Right ventricle myocardium superior (tissue), 1 donor: ENCODE measurements at regions not wholly inside any gene's neighbourhood (a gene's known extent, or its start where the extent isn't known, plus 50 kb on each side); places are given as distances from the start of the nearest gene placed in this dataset.

Experiments used
- ATAC-seq: fragments of 200-7000 bp; cut with Tn5 transposase; one replicate; pipeline ENCODE4 v1.9.1; 2020; ENCODE audit warnings: mild to moderate bottlenecking; ENCODE audit not compliant: poor library complexity
- DNase-seq: peaks from one replicate; pipeline ENCODE4 v3.0.0-alpha.2; 2020
- intact Hi-C: fragments of 100-400 bp; cut with DNase I; formaldehyde crosslinking; loops from one replicate; pipeline ENCODE4 v1.11.2; 2022
- donor health status: DM: no; HTN: yes; CAD: no; lungs with severe emphysema.

DNA sequence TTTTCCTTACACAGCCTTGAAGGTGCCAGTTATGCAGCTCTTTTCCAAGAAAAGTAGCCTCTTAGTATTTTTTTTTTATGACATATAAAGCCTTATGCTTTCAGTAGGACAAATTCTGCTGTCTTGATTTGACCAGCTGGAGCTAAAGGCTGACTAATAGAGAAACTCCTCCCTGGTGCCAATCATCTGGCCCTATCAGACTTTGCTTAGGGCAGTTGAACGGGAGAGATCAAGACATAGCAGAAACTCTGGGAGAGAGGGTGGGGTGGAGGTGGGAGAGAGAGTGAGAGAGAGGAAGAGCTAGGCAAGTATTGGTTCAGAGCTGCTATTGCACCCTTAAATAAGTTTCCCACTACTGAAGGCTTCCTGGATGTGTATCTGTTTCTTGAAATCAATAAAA lies 100.2 kb downstream of the SEC61B start:
- ATAC-seq (no peak), DNase-seq (no peak)
- intact Hi-C loops = no loop called here

DNA sequence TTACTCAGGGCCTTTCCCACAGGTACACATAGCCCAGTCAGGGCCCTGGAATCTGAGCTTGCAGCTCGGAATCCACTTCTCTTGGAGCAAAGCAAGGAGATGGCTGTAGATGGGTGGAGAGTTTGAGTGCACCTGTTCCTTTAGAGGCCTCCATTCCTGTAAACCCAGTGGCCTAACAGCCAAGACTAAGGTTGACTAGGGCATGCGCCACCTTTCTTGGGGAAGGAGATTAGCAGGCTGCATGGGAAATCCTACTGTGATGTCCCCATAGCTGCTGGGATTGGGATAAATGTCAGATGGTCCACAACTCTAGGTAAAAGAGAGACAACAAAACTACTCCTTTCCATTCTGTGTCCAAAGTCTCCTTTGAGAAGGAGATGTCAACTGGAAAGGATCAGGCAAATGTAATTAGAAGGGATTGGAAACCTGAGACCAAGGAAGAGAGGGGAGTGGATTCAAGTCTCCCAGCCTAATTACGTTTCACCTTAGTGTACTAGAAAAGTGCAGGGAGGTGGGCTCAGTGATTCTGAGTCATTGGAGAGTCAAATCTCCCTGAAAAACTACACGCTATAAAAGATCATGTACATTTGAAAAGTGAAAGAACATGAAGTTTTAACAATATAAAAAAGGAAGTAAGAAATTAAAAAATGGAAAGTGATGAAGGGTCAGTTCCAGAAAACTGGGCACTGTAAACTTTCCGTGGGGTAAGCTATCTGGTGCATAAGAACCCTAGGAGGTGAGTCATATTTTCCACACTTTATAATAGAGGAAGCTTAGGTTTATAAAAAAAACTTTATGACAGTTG lies 104.2 kb downstream of the SEC61B start:
- ATAC-seq (no peak), DNase-seq (no peak)
- intact Hi-C loops = no loop called here

DNA sequence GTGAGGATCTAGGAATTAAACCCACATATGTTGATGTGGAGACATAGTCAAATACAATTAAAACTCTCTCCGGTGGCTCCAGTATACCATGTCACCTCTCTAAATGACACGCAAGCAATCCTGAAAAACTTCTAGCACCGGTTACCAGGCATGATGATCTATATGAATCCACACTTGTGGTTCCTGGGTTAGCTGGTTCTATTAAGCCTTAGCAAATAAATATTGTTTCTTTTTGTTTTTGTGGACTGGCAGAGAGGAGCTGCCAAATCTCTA lies 104.8 kb downstream of the SEC61B start:
- intact Hi-C loops = no loop called here
- ATAC-seq (no peak), DNase-seq (no peak)

- DNase-seq (no peak), ATAC-seq (no peak)
- intact Hi-C loops = no loop called here
Measured at GRCh38 chr9:99327667-99328066, 105.6 kb downstream of the SEC61B start.

DNA sequence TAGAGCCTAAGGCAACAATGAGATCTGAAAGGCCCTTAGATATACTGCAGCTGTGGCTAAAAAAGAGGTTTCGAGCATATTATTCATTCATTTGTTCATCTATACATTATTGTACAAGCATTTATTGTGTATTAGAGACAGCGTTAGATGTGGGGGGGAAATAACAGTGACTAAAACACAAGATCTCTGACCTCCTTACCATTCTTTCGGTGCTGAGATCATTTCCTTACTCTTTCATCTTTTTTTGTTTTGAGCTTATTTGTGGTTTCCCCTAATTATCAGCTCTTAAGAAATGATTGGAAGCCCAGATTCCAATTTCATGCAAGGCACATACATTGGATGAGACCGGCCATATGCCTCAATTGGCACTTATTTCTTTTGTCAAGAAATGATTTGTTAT lies 113.2 kb downstream of the SEC61B start:
- intact Hi-C loops = no loop called here
- ATAC-seq = no peak

GRCh38 chr9:99336005-99336404 lies 113.9 kb downstream of the SEC61B start:
- intact Hi-C loops = no loop called here
- peak; percentile 87 for ATAC-seq
- DNase-seq = no peak

More for the DNA sequence above, 113.2 kb downstream of the SEC61B start:
- DNase-seq = no peak

DNA sequence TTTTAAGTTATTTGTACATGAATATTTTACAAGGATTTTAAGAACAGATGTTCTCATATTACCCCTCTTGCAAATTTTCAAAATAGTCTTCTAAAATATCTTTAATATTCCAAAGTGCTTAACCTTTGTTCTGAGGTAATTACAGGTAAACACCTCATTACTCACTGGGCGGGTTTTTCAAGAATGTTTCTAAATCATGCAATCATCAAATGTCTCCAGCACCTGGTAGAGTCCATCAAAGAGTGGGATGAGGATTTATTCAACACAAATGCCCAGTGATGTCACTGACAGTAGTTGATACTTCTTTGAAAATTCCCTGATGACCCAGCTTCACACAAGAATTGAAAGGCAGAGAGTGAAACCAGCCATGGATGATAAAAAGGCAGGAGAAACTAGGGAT lies 114.4 kb downstream of the SEC61B start:
- intact Hi-C loops = no loop called here
- no peak for ATAC-seq
- no peak for DNase-seq

- intact Hi-C loops = no loop called here
- ATAC-seq = no peak
Measured at GRCh38 chr9:99340281-99340680, 118.2 kb downstream of the SEC61B start.

DNA sequence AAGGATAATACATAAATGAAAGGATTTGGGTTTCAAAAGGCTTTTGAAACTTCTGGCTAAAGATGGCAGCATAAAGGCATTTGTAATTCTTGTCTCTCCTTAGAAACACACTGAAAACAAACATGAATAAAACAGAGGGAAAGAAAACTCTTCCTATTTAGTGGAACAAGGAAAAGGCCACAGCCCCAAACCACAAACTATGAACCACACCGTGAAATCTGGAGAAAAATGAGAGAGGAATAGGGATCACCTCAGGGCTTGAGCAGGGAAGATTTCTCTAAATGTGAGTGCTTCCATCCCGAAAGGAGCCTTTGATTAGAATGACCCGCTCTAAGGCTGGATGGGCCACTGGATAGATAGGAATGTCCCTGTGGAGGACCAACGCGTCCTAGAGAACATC lies 119.6 kb downstream of the SEC61B start:
- ATAC-seq (no peak), DNase-seq (no peak)
- intact Hi-C loops = no loop called here

More at GRCh38 chr9:99340281-99340680, 118.2 kb downstream of the SEC61B start:
- DNase-seq = no peak

- no peak for DNase-seq
- intact Hi-C loops = no loop called here
- no peak for ATAC-seq
Measured at GRCh38 chr9:99345451-99345850, 123.4 kb downstream of the SEC61B start.

GRCh38 chr9:99345942-99346341 lies 123.9 kb downstream of the SEC61B start:
- intact Hi-C loops = no loop called here
- DNase-seq = no peak
- ATAC-seq = no peak

- DNase-seq (no peak), ATAC-seq (no peak)
- intact Hi-C loops = no loop called here
Measured at GRCh38 chr9:99347568-99347967, 125.5 kb downstream of the SEC61B start.

DNA sequence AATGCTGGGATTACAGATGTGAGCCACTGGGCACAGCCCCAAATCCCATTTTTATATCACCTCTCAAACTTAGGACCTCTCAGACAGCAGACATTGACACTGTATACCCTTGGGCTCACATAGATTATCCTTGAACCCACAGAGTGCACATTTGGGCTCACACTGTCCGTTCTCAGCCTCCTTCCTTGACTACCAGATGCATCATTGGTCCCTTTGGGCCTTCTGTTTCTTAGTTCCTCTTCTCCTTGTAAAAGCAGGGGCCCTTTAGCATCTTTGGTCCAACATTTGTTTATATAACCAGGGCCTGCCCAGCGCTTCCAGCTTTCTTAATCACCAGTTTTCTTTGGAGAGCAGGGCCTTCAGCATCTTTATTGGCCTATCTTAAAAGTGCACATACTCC lies 126.2 kb downstream of the SEC61B start:
- DNase-seq (no peak), ATAC-seq (no peak)
- intact Hi-C loops = no loop called here

- no peak for ATAC-seq
- no peak for DNase-seq
- intact Hi-C loops = loop anchor here (10.0 kb wide), 1 partner anchor 475 kb away; the partner anchor contains the start of gene NR4A3
Measured at GRCh38 chr9:99349870-99350269, 127.8 kb downstream of the SEC61B start.

DNA sequence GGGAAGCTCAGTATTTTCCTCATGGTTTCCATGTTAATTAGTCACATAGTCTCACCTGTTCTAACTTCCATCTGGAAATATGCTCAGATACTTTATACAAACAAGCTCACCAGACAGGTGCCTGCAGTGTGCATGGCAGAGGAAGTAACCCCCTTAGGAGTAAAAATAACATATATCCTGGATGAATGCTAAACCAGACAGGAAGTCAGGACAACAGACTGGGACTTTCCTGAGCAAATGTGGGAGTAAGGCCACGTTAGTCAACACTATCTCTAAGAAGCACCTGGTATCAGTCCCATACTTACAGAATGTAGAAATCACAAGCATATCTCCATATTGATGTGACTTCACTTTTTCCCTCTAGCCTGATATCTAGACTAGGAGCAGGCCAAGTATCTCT lies 128.4 kb downstream of the SEC61B start:
- intact Hi-C loops = loop anchor here (10.0 kb wide), 1 partner anchor 474 kb away; the partner anchor contains the start of gene NR4A3
- ATAC-seq (no peak), DNase-seq (no peak)

GRCh38 chr9:99351647-99352046 lies 129.6 kb downstream of the SEC61B start:
- intact Hi-C loops = loop anchor here (10.0 kb wide), 1 partner anchor 473 kb away; the partner anchor contains the start of gene NR4A3
- ATAC-seq = no peak
- DNase-seq = no peak

DNA sequence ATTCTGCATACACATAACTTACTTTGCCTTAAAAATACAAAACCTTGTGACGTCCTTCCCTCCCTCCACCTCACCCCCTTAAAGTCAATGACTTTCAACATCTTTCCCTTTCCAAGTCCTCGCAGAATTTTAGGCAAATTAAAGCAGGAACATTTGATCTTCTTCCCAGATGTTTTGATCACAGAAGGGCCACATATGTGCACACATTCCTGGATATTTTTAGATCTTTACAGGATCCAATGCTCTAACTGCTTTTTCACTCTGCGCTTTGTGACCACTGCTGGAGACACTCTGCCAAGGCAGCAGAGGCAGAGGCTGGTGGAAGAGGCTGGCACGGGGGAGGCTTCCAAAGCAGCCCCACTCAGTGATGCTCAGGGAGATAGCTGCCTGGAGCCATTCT lies 130.7 kb downstream of the SEC61B start:
- DNase-seq (no peak), ATAC-seq (no peak)
- intact Hi-C loops = loop anchor here (10.0 kb wide), 1 partner anchor 472 kb away; the partner anchor contains the start of gene NR4A3

DNA sequence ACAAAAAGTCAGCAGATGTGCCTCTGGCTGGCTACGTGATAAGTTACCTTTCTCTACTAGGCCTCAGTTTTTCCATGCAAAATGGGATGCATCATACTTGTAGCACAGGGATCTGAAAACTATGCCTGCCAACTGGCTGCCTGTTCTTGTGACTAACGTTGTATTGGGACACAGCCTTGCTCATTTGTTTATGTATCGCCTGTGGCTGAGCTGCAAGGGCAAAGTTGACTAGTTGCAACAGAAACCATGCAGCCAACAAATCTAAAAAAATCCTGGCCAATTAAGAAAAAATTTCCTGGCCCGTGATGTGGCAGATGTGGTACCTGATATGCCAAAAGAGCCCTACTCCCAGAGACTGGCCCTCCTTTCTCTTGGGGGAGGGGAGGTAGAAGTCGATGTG lies 131.3 kb downstream of the SEC61B start:
- intact Hi-C loops = loop anchor here (10.0 kb wide), 1 partner anchor 471 kb away; the partner anchor contains the start of gene NR4A3
- no peak for DNase-seq
- ATAC-seq = no peak

DNA sequence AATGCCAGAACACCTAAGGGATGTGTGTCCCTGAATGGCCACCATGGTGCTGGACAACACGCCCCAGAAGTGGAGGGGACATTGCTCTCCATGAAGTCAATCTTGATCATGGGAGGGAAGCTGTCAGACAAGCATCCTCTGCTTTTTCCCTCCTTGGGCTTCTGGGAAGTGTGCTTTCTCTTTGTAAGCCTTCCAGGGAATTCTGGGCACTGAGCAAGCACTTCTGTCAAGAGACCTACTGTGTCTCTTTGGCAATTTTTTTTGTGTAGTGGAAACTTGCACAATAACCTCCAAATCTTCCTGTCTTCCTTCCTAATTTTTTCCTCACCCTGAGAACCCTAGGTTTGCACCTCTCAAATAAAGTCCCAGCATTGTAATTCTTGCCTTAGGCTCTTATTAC lies 132.0 kb downstream of the SEC61B start:
- intact Hi-C loops = loop anchor here (10.0 kb wide), 1 partner anchor 471 kb away; the partner anchor contains the start of gene NR4A3
- no peak for ATAC-seq
- no peak for DNase-seq

- DNase-seq (peak; percentile 75), ATAC-seq (peak; percentile 71)
- intact Hi-C loops = loop anchor here (10.0 kb wide), 1 partner anchor 468 kb away; the partner anchor contains the start of gene NR4A3
Measured at GRCh38 chr9:99356512-99356971, 134.5 kb downstream of the SEC61B start.
